ENCODE measurements at regions not wholly inside any gene's neighbourhood (a gene's known extent, or its start where the extent isn't known, plus 50 kb on each side); places are given as distances from the start of the nearest gene placed in this dataset.

DNA sequence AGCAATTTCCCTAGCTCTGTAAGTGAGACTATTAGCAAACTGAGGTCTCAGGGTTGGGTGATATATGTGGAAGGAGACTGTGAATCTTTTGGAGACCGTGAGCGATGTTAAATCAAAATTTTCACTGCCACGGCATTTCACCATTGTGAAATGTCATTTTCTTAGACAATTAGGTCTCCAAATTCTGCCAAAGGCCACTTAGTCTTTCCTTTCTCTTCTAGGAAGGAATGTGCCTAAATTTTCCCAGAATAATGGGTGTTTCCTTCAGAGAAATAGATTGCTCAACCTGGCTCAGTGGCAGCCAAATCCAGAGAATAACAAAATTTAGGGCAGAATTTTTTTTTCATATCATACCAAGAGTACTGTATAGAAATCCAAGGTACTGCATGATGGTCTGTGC is 64.5 kb upstream of the SCEL start:
- Mint-ChIP-seq H3K4me1 (ENCODE audit: low read depth) (peaks cover 3% of the 10 kb centered on the region), H3K36me3 (ENCODE audit: low read depth) (peaks cover 2% of the 10 kb centered on the region), H3K4me3 (ENCODE audit: unreplicated experiment) (no peak overlapping the region), H3K9me3 (ENCODE audit: low read depth) (no peaks in the 10 kb centered on the region), H3K27ac (ENCODE audit: unreplicated experiment) (no peak overlapping the region), H3K27me3 (ENCODE audit: low read depth) (peaks cover 11% of the 10 kb centered on the region)
- no peak for DNase-seq (ENCODE audit: low spot score)
- TF ChIP-seq, protein P1, sequence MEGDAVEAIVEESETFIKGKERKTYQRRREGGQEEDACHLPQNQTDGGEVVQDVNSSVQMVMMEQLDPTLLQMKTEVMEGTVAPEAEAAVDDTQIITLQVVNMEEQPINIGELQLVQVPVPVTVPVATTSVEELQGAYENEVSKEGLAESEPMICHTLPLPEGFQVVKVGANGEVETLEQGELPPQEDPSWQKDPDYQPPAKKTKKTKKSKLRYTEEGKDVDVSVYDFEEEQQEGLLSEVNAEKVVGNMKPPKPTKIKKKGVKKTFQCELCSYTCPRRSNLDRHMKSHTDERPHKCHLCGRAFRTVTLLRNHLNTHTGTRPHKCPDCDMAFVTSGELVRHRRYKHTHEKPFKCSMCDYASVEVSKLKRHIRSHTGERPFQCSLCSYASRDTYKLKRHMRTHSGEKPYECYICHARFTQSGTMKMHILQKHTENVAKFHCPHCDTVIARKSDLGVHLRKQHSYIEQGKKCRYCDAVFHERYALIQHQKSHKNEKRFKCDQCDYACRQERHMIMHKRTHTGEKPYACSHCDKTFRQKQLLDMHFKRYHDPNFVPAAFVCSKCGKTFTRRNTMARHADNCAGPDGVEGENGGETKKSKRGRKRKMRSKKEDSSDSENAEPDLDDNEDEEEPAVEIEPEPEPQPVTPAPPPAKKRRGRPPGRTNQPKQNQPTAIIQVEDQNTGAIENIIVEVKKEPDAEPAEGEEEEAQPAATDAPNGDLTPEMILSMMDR (IDR thresholded peaks at IDR 0.05), result no peak

DNA sequence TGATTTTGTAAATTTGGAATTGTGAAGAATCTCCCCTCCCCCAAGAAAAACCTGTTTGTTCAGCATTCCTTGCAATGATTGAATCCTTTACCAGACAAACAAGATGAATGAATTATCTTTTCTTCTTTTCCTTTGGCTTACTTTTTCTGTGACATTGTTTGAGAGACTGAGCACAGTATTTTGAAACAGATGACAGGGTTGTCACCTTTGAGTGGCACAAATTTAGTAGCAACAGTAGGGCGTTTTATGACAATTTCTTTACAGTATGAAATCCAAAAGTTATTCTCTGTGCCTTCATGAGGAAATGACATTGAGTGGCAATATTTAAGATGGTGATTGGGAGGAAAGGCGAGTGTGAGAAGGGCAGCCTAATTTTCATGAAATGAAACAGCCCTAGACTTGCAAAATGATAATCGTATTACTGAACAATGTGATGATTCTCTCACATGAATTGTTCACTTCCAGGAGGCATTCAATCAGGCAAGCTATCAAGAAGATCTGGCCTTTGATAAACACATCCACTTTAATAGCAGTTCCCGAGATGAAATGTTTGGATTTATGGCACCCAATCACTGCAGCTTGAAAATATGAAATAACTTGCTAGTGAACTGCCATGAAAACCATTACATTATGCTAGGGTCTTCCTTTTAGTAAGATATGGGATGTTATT is 68.6 kb upstream of the SCEL start:
- Mint-ChIP-seq H3K4me1 (ENCODE audit: low read depth) (no peaks in the 10 kb centered on the region), H3K36me3 (ENCODE audit: low read depth) (no peaks in the 10 kb centered on the region), H3K27ac (ENCODE audit: unreplicated experiment) (no peak overlapping the region), H3K4me3 (ENCODE audit: unreplicated experiment) (no peak overlapping the region), H3K9me3 (ENCODE audit: low read depth) (no peaks in the 10 kb centered on the region), H3K27me3 (ENCODE audit: low read depth) (peaks cover 15% of the 10 kb centered on the region)
- TF ChIP-seq, protein P1 (IDR thresholded peaks at IDR 0.05), result no peak
- DNase-seq (ENCODE audit: low spot score), result no peak

- Mint-ChIP-seq H3K36me3 (ENCODE audit: low read depth) (no peaks in the 10 kb centered on the region), H3K27me3 (ENCODE audit: low read depth) (peaks cover 15% of the 10 kb centered on the region), H3K4me3 (ENCODE audit: unreplicated experiment) (no peak overlapping the region), H3K4me1 (ENCODE audit: low read depth) (no peaks in the 10 kb centered on the region), H3K27ac (ENCODE audit: unreplicated experiment) (no peak overlapping the region), H3K9me3 (ENCODE audit: low read depth) (no peaks in the 10 kb centered on the region)
- no peak for DNase-seq (ENCODE audit: low spot score)
- TF ChIP-seq, protein P1 (IDR thresholded peaks at IDR 0.05), result no peak
Measured at GRCh38 chr13:77465603-77466195, 69.8 kb upstream of the SCEL start.

- Mint-ChIP-seq H3K27ac (ENCODE audit: unreplicated experiment) (no peak overlapping the region), H3K4me1 (ENCODE audit: low read depth) (no peaks in the 10 kb centered on the region), H3K36me3 (ENCODE audit: low read depth) (no peaks in the 10 kb centered on the region), H3K4me3 (ENCODE audit: unreplicated experiment) (no peak overlapping the region), H3K9me3 (ENCODE audit: low read depth) (no peaks in the 10 kb centered on the region), H3K27me3 (ENCODE audit: low read depth) (peaks cover 34% of the 10 kb centered on the region)
- TF ChIP-seq, protein P1 (IDR thresholded peaks at IDR 0.05), result no peak
- DNase-seq (ENCODE audit: low spot score), result no peak
Measured at GRCh38 chr13:77460195-77460594, 75.3 kb upstream of the SCEL start.

DNA sequence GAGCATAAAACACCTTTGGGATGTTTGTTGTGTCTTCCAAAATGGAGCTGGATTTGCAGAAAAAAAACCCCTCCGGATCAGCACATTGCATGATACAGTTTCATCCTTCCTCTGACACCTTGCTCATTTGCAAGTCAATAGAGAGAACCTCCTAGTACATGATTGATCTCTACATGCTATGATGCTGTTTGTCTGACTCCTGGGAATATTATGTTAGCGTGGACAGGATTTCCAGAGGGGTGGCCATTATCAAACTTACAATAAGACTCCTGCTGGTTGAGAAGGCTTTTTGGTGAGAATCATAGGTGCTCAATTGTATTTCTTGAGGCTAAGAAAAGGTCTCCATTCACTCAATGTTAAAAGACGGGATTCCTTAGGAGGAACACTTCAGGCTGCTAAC is 75.9 kb upstream of the SCEL start:
- Mint-ChIP-seq H3K27me3 (ENCODE audit: low read depth) (peaks cover 35% of the 10 kb centered on the region), H3K27ac (ENCODE audit: unreplicated experiment) (no peak overlapping the region), H3K4me1 (ENCODE audit: low read depth) (no peaks in the 10 kb centered on the region), H3K9me3 (ENCODE audit: low read depth) (no peaks in the 10 kb centered on the region), H3K4me3 (ENCODE audit: unreplicated experiment) (no peak overlapping the region), H3K36me3 (ENCODE audit: low read depth) (no peaks in the 10 kb centered on the region)
- no peak for DNase-seq (ENCODE audit: low spot score)
- TF ChIP-seq, protein P1 (IDR thresholded peaks at IDR 0.05), result no peak

All from chondrocyte (in vitro differentiated cells).